PC-9 (cell line): ENCODE measurements at regions not wholly inside any gene's neighbourhood (a gene's known extent, or its start where the extent isn't known, plus 50 kb on each side); places are given as distances from the start of the nearest gene placed in this dataset.

Source experiments
- EZH2 ChIP-seq: fragments of 200-600 bp; sonication (generic); IDR thresholded peaks from 2 replicates; pipeline ENCODE4 v1.8.0; 2017; ENCODE audit warnings: antibody characterized with exemption, low read depth
- TF ChIP-seq, protein P1 (sequence below): fragments of 200-600 bp; sonication (generic); conservative IDR thresholded peaks from 2 replicates; pipeline ENCODE4 v1.6.1; 2017; ENCODE audit warnings: mixed run types, antibody characterized with exemption, mild to moderate bottlenecking, moderate library complexity

DNA sequence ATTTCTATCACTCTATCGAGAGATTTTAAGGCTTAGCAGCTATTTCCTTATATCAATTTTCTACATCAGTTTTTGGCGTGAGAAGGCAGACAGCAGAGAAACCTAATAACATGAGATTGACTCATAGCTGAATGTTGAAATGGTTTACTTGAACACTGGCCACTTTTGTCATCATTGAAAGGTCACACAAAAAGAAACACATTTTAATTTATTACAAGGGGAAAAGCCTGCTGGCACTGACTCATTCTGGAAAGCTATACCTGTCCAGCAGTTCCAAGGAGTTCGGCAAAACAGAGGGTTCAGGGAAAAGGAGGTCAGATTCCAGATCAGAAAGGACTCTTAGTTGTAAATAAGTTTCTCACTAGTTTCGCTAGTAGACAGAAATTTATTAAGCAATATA, 566.4 kb downstream of the DNAH5 start:
- TF ChIP-seq, protein P1, sequence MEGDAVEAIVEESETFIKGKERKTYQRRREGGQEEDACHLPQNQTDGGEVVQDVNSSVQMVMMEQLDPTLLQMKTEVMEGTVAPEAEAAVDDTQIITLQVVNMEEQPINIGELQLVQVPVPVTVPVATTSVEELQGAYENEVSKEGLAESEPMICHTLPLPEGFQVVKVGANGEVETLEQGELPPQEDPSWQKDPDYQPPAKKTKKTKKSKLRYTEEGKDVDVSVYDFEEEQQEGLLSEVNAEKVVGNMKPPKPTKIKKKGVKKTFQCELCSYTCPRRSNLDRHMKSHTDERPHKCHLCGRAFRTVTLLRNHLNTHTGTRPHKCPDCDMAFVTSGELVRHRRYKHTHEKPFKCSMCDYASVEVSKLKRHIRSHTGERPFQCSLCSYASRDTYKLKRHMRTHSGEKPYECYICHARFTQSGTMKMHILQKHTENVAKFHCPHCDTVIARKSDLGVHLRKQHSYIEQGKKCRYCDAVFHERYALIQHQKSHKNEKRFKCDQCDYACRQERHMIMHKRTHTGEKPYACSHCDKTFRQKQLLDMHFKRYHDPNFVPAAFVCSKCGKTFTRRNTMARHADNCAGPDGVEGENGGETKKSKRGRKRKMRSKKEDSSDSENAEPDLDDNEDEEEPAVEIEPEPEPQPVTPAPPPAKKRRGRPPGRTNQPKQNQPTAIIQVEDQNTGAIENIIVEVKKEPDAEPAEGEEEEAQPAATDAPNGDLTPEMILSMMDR, result no peak
- TF ChIP-seq EZH2, result no peak
